NCI-H2081 (cell line): ENCODE measurements at regions not wholly inside any gene's neighbourhood (a gene's known extent, or its start where the extent isn't known, plus 50 kb on each side); places are given as distances from the start of the nearest gene placed in this dataset.
A peak's percentile ranks its signal among the peaks of the same experiment; 100 is the strongest.
"Not testable (repeated sequence)": the region's sequence is repeated elsewhere in the genome, so short reads cannot be mapped to it uniquely, and the experiment has no call there.

Source experiments
- DNase-seq, 2 experiments: peaks; one replicate each; lab custom pipeline; 2025; lab: John Stamatoyannopoulos, UW

DNA sequence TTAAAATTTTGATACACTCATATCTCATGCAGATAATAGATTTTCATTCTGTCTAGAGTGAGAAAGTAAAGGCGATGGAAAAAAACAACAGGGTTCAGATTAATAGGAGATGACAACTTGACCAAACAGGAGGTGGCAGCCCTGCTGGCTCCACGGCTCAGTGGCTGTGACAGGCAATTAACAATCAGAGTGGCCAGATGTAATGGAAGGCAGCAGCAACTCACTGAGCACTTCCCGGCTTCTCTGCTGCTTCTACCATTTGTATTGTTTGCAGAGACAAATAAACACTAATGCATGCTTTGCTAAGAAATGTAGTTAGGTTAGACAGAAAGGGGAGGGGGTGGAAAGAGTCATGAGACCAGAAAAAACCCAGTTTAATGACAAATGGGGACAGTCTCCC lies 473.0 kb upstream of the SLC10A2 start:
- peak; percentile 57 to 93 for DNase-seq

DNA sequence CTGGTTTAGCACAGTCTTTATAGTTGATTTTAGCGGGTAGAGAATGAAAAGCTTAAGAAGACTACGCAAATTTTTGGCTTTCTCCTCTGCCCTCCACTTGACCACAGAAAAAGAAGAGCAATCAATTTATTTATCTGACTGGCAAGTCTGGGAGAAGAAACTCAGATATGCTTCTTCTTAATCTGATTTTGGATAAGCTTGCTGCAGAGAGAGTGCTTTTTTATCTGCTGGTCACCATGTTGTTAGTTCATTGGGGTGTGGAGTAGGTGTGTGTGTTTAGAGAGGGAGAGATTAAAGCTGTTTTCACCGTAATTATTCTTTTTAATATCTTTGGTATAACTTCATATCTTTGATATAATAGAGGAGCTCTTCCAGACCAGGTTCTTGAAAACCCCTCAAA lies 471.4 kb upstream of the SLC10A2 start:
- DNase-seq: no peak

DNA sequence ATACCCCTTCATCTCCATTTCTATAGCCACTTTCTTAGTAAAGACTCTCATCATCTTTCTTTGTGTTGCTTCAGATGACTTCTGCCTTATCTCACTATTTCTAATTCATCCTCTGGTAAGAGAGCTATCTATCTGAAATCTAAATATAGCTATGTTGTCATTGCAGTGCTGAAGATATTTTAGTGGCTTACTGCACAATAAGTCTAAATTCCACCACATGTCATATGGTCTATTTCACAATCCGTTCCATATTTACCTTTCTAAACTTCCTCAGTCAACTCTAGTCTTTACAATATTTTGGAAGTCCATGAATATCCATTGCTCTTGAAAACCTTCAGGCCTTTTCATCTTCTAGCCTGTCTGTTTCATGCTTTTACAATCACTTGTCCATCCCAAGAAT lies 465.1 kb upstream of the SLC10A2 start:
- DNase-seq: no peak

DNA sequence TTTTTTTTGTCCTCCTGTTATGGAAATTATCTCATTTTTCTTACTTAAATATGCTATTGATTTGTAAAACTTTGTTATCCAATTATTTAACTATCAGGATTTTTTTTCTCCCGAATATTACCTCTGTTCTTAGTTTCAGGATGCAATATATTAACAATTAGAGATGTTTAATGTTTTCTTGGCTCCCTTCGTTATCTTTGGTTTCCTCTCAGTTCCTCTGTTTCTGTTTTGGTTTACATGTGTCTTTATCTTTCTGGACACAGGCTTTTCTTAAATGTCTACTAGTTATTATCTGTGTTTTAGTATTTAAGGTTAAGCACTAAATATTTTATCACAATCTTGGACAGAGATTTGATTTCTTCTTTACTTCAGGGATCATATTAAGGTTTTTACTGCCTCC lies 462.2 kb upstream of the SLC10A2 start:
- DNase-seq: no peak

DNA sequence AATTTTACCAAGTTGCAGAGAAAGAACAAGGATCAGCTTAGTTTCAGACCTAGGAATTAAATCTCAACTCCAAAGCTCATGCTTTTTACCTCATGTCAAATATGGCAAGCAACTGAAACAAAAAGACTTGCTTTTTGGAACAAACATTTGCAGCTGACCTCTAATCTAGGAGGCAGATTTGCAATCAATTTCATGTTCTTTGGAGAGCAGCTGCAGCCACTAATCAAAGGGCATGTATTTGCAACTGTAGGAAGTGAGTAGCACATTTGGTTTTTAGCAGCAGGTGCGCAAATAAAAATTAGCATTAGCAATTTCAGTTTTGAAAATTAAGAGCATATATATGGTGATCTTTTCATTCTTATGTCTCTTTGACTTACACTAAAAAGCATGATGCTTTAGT lies 459.3 kb upstream of the SLC10A2 start:
- DNase-seq: peak; percentile 23 to 90

DNA sequence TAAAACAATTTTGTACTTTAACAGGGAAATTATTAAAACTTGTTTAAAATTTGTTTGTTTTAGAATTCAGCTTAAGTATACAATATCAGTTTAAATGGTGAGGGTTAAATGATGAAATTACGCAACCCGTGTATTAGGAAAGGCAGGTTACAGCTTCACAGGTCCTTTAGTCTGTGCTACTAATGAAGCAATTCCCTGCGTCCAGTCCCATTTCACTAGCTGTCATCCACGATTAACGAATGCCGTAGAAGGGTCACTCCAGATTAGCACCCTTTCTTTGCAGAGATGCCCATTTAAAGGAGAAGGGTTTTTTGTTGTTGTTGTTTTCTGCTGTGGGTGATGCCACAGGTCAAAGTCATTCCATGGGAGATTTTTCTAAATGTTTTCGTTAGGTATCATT lies 457.6 kb upstream of the SLC10A2 start:
- DNase-seq: no peak

- no peak for DNase-seq
Observed at GRCh38 chr13:103521532-103521931, 455.3 kb upstream of the SLC10A2 start.

GRCh38 chr13:103517768-103518102 lies 451.5 kb upstream of the SLC10A2 start:
- DNase-seq: no peak

GRCh38 chr13:103517066-103517767 lies 451.0 kb upstream of the SLC10A2 start:
- DNase-seq: peak; percentile 5 to 70

GRCh38 chr13:103516015-103516795 lies 450.0 kb upstream of the SLC10A2 start:
- DNase-seq: no peak

GRCh38 chr13:103515410-103515809 lies 449.2 kb upstream of the SLC10A2 start:
- DNase-seq: no peak

- peak in 1 of 2 experiments; percentile 28 for DNase-seq
Observed at GRCh38 chr13:103514619-103515018, 448.4 kb upstream of the SLC10A2 start.

DNA sequence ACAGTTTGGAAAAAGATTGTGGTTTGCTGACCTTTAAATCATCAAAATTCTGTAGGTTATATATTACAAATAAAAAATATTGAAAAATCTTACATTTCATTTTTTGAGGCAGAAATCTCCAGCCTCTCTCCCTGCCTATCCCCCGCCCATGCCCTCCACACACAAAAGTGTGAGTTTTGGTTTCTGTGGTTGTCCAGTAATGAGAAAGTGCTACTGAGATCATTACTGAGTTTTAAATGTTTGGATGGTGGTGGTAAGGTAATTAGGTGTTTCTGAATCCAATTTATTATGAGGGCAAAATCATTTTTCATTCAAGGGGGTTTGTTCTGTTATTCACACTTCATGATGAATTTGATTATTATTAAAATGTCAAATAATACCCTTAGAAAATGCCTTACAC lies 448.0 kb upstream of the SLC10A2 start:
- DNase-seq: no peak

GRCh38 chr13:103510007-103510535 lies 443.9 kb upstream of the SLC10A2 start:
- no peak for DNase-seq

GRCh38 chr13:103497404-103497803 lies 431.2 kb upstream of the SLC10A2 start:
- DNase-seq: no peak

GRCh38 chr13:103487841-103488240 lies 421.6 kb upstream of the SLC10A2 start:
- no peak for DNase-seq

GRCh38 chr13:103473081-103473480 lies 406.9 kb upstream of the SLC10A2 start:
- DNase-seq: no peak

- no peak for DNase-seq
Observed at GRCh38 chr13:103471896-103472295, 405.7 kb upstream of the SLC10A2 start.

DNA sequence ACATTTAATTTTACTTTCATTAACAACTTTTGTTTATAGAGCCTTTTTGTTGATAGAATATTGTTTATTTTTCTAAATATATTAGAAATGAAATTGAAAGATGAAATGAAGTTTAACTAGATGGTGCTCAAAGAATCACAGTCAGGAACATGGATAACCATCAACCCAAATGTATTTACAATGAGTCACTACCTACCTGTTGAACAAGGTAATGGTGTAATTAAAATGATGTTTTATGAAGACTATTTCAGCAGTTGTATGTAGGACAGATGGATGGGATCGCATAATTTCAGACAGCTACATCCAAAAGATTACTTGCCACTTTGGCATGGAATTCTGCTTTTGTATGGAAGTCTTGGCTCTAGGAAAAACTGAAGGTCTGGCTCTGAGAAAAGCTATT lies 403.6 kb upstream of the SLC10A2 start:
- DNase-seq: no peak

DNA sequence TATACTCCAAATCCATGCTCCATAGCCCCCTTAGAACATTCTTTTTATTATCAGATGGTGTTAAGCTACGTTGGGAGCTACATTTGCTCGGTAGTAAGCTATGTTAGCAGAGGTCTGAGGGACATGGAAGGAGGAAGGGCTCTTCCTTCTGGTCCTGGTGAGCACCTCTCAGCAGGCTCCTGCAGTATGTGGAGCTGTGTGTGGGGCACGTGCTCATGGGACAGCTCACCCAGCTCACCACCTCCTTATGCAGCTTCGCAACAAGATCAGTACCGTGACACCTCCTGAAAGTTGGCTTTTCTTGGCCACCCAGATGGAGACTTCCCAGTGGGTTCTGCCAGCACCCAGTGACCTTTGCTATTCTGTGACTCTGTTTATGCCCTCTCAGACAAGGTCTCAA lies 400.5 kb upstream of the SLC10A2 start:
- DNase-seq: no peak

- not testable (repeated sequence) for DNase-seq
Observed at GRCh38 chr13:103460246-103460645, 394.0 kb upstream of the SLC10A2 start.

DNA sequence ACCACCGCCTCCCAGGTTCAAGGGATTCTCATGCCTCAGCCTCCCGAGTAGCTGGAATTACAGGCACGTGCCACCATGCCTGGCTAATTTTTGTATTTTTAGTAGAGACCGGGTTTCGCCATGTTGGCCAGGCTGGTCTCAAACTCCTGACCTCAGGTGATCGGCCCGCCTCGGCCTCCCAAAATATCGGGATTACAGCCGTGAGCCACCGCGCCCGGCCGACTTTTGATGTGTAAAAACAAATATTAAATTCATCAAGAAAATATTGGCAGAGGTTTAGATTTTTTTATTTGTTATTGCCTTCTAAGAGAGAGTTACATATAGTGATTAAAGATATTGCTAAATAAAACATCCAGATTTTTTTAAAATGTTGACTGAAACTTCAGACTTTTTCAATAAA lies 390.8 kb upstream of the SLC10A2 start:
- not testable (repeated sequence) for DNase-seq

DNA sequence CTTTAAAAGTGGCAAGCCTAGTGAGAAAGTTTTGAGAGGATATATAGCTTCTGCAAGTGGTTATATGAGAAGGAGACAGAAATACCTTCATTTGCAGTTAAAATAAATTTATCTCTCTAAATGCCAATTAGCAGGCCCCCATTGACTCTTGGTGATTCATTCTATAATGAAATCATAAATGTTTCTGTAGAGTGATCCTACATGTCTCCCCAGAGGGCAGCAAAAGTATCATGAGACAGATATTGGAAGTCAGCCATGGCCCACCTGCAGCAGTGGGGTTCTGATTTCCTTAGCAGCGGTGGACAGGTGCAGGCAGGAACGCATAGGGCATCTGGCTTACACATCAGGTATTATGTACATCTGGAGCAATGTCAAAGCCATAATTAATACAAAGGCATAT lies 385.4 kb upstream of the SLC10A2 start:
- peak; percentile 68 to 90 for DNase-seq
